Tibial artery (tissue), 4 donors: ENCODE measurements at regions not wholly inside any gene's neighbourhood (a gene's known extent, or its start where the extent isn't known, plus 50 kb on each side); places are given as distances from the start of the nearest gene placed in this dataset.

Experiments used
- DNase-seq, 2 donors: peaks; one replicate each; pipeline ENCODE4 v3.0.0-alpha.2; 2019
- H3K27ac ChIP-seq, 2 donors: fragments of 200-600 bp; sonication (generic) in 1 of 2; 1 replicate in 1 of 2; 2 replicates in 1 of 2; pipeline ENCODE4 v1.5.1; 2018 to 2019; ENCODE audit warnings: mild to moderate bottlenecking in 1 of 2
- H3K27me3 ChIP-seq, 2 donors: fragments of 200-600 bp; sonication (generic) in 1 of 2; one replicate each; pipeline versions ENCODE4 v1.5.1 to v1.6.0; 2016 to 2019
- H3K36me3 ChIP-seq, 3 donors: fragments of 200-600 bp; sonication (generic) in 2 of 3; one replicate each; pipeline ENCODE4 v1.5.1; 2016 to 2019; ENCODE audit warnings: mild to moderate bottlenecking in 2 of 3
- H3K4me1 ChIP-seq, 4 donors: fragments of 200-600 bp; sonication (generic) in 2 of 4; 1 replicate in 3 of 4; 2 replicates in 1 of 4; pipeline ENCODE4 v1.5.1; 2016 to 2019
- H3K4me3 ChIP-seq, 2 donors: fragments of 200-600 bp; sonication (generic) in 1 of 2; 1 replicate in 1 of 2; 2 replicates in 1 of 2; pipeline ENCODE4 v1.5.1; 2018 to 2019; ENCODE audit warnings: mild to moderate bottlenecking in 2 of 2
- H3K9me3 ChIP-seq, 3 donors: fragments of 200-600 bp; sonication (generic) in 1 of 3; one replicate each; pipeline ENCODE4 v1.5.1; 2016 to 2019
- CTCF ChIP-seq, 2 experiments: fragments of 200-600 bp in 1 of 2; fragments of 450-650 bp in 1 of 2; IDR thresholded peaks; one replicate each; pipeline ENCODE4 v1.5.1; 2017 to 2019; ENCODE audit warnings: antibody characterized with exemption in 2 of 2, mild to moderate bottlenecking in 1 of 2, moderate library complexity in 1 of 2
- intact Hi-C: fragments of 100-400 bp; cut with DNase I; formaldehyde crosslinking; loops from one replicate; pipeline ENCODE4 v1.15.0; 2023; ENCODE audit warnings: low total_unique reads

- DNase-seq: no peak
- Histone ChIP-seq H3K27me3 (peaks cover 0 to 2% of the 10 kb centered on the region in 2 donors), H3K4me1 (no peaks in the 10 kb centered on the region), H3K4me3 (no peak overlapping the region), H3K9me3 (no peaks in the 10 kb centered on the region), H3K27ac (no peak overlapping the region), H3K36me3 (no peaks in the 10 kb centered on the region)
- no peak for TF ChIP-seq CTCF (IDR thresholded peaks at IDR 0.05)
- intact Hi-C loops: no loop called here
These were observed 129.5 kb upstream of the SLCO3A1 start for GRCh38 chr15:91723959-91724358.

- Histone ChIP-seq H3K4me3 (no peak overlapping the region), H3K36me3 (no peaks in the 10 kb centered on the region), H3K27me3 (peaks cover 0 to 16% of the 10 kb centered on the region in 2 donors), H3K9me3 (no peaks in the 10 kb centered on the region), H3K4me1 (no peaks in the 10 kb centered on the region), H3K27ac (no peak overlapping the region)
- intact Hi-C loops: no loop called here
- no peak for DNase-seq
- TF ChIP-seq CTCF (IDR thresholded peaks at IDR 0.05): no peak
These were observed 119.8 kb upstream of the SLCO3A1 start for GRCh38 chr15:91733661-91734060.

- Histone ChIP-seq H3K27ac (no peak overlapping the region), H3K36me3 (no peaks in the 10 kb centered on the region), H3K4me1 (no peaks in the 10 kb centered on the region), H3K9me3 (no peaks in the 10 kb centered on the region), H3K27me3 (peaks cover 0 to 20% of the 10 kb centered on the region in 2 donors), H3K4me3 (no peak overlapping the region)
- intact Hi-C loops: no loop called here
- no peak for TF ChIP-seq CTCF (IDR thresholded peaks at IDR 0.05)
- no peak for DNase-seq
These were observed 116.2 kb upstream of the SLCO3A1 start for GRCh38 chr15:91737151-91737818.

GRCh38 chr15:91741986-91742385 lies 111.5 kb upstream of the SLCO3A1 start:
- intact Hi-C loops: no loop called here

GRCh38 chr15:91751611-91752010 lies 101.9 kb upstream of the SLCO3A1 start:
- H3K9me3 ChIP-seq: no peaks in the 10 kb centered on the region
- no peak for TF ChIP-seq CTCF (IDR thresholded peaks at IDR 0.05)
- H3K36me3 ChIP-seq: no peaks in the 10 kb centered on the region
- H3K4me3 ChIP-seq: no peak overlapping the region
- no peaks in the 10 kb centered on the region for H3K4me1 ChIP-seq
- intact Hi-C loops: no loop called here
- no peaks in the 10 kb centered on the region for H3K27me3 ChIP-seq
- no peak overlapping the region for H3K27ac ChIP-seq
- no peak for DNase-seq

More at GRCh38 chr15:91741986-91742385, 111.5 kb upstream of the SLCO3A1 start:
- H3K9me3 ChIP-seq: no peaks in the 10 kb centered on the region
- TF ChIP-seq CTCF (IDR thresholded peaks at IDR 0.05): no peak
- no peak overlapping the region for H3K27ac ChIP-seq
- DNase-seq: no peak
- no peaks in the 10 kb centered on the region for H3K36me3 ChIP-seq
- H3K4me1 ChIP-seq: no peaks in the 10 kb centered on the region
- H3K4me3 ChIP-seq: no peak overlapping the region
- peaks cover 0 to 9% of the 10 kb centered on the region in 2 donors for H3K27me3 ChIP-seq
